ENCODE measurements at regions not wholly inside any gene's neighbourhood (a gene's known extent, or its start where the extent isn't known, plus 50 kb on each side); places are given as distances from the start of the nearest gene placed in this dataset.

GRCh38 chr4:57412259-57413054, 302.3 kb upstream of the IGFBP7 start:
- no peaks in the 10 kb centered on the region for H3K79me1 ChIP-seq (ENCODE audit: low read length)
- no peak overlapping the region for H3K4ac ChIP-seq (ENCODE audit: low read depth, low read length)
- no CpG with 5 or more reads among the region's 5 CpGs for WGBS (ENCODE audit: extremely low coverage, insufficient coverage, insufficient read length)
- H4K8ac ChIP-seq (ENCODE audit: low read depth, low read length) = no peak overlapping the region
- H3K9me3 ChIP-seq (ENCODE audit: insufficient read depth, low read depth, low read length) = no peaks in the 10 kb centered on the region
- no peaks in the 10 kb centered on the region for H3K4me1 ChIP-seq (ENCODE audit: control insufficient read depth in 1 of 2, insufficient read depth in 2 of 2, low read length in 2 of 2)
- no peak overlapping the region for H2AK5ac ChIP-seq (ENCODE audit: low read length)
- H3K23ac ChIP-seq (ENCODE audit: low read length) = no peak overlapping the region
- no peaks in the 10 kb centered on the region for H3K27me3 ChIP-seq (ENCODE audit: insufficient read depth, low read length)
- no peak overlapping the region for H3K9ac ChIP-seq (ENCODE audit: low read length)
- DNase-seq = no peak
- H2BK5ac ChIP-seq (ENCODE audit: low read depth, low read length, poor library complexity) = no peak overlapping the region
- no peaks in the 10 kb centered on the region for H3K36me3 ChIP-seq (ENCODE audit: control insufficient read depth in 1 of 2, insufficient read depth in 2 of 2, low read length in 2 of 2)
- H4K91ac ChIP-seq (ENCODE audit: low read depth, low read length) = no peak overlapping the region
- H3K27ac ChIP-seq (ENCODE audit: low read depth, low read length) = no peak overlapping the region
- no peak overlapping the region for H4K12ac ChIP-seq (ENCODE audit: low read depth, low read length)
- no peak overlapping the region for H3K18ac ChIP-seq (ENCODE audit: low read length)
- H2AFZ ChIP-seq (ENCODE audit: insufficient read depth, low read length, poor library complexity) = no peak overlapping the region
- H2BK12ac ChIP-seq (ENCODE audit: low read length) = no peak overlapping the region
- H3K14ac ChIP-seq (ENCODE audit: low read length) = no peak overlapping the region
- no peak overlapping the region for H2BK120ac ChIP-seq (ENCODE audit: insufficient read depth, low read length, poor library complexity)
- no peaks in the 10 kb centered on the region for H3K79me2 ChIP-seq (ENCODE audit: control insufficient read depth, insufficient read depth, low read length, poor library complexity)
- H3K4me2 ChIP-seq (ENCODE audit: low read length) = no peak overlapping the region
- no peak overlapping the region for H3K4me3 ChIP-seq (ENCODE audit: low read depth, low read length)

GRCh38 chr4:57410331-57411052, 300.3 kb upstream of the IGFBP7 start:
- DNase-seq = no peak
- Histone ChIP-seq H3K4me2 (ENCODE audit: low read length) (no peak overlapping the region), H3K27me3 (ENCODE audit: insufficient read depth, low read length) (no peaks in the 10 kb centered on the region), H3K4ac (ENCODE audit: low read depth, low read length) (no peak overlapping the region), H3K4me1 (ENCODE audit: control insufficient read depth in 1 of 2, insufficient read depth in 2 of 2, low read length in 2 of 2) (no peaks in the 10 kb centered on the region), H3K27ac (ENCODE audit: low read depth, low read length) (no peak overlapping the region), H2BK12ac (ENCODE audit: low read length) (no peak overlapping the region), H3K36me3 (ENCODE audit: control insufficient read depth in 1 of 2, insufficient read depth in 2 of 2, low read length in 2 of 2) (no peaks in the 10 kb centered on the region), H3K4me3 (ENCODE audit: low read depth, low read length) (no peak overlapping the region), H3K79me2 (ENCODE audit: control insufficient read depth, insufficient read depth, low read length, poor library complexity) (no peaks in the 10 kb centered on the region), H3K14ac (ENCODE audit: low read length) (no peak overlapping the region), H4K91ac (ENCODE audit: low read depth, low read length) (no peak overlapping the region), H2BK120ac (ENCODE audit: insufficient read depth, low read length, poor library complexity) (no peak overlapping the region), H2BK5ac (ENCODE audit: low read depth, low read length, poor library complexity) (no peak overlapping the region), H3K18ac (ENCODE audit: low read length) (no peak overlapping the region), H4K8ac (ENCODE audit: low read depth, low read length) (no peak overlapping the region), H3K79me1 (ENCODE audit: low read length) (peaks cover 2% of the 10 kb centered on the region), H3K9ac (ENCODE audit: low read length) (no peak overlapping the region), H2AK5ac (ENCODE audit: low read length) (no peak overlapping the region), H3K9me3 (ENCODE audit: insufficient read depth, low read depth, low read length) (no peaks in the 10 kb centered on the region), H2AFZ (ENCODE audit: insufficient read depth, low read length, poor library complexity) (no peak overlapping the region), H4K12ac (ENCODE audit: low read depth, low read length) (no peak overlapping the region), H3K23ac (ENCODE audit: low read length) (no peak overlapping the region)
- no CpG with 5 or more reads among the region's 5 CpGs for WGBS (ENCODE audit: extremely low coverage, insufficient coverage, insufficient read length)

GRCh38 chr4:57405359-57405758, 295.2 kb upstream of the IGFBP7 start:
- Histone ChIP-seq H3K9me3 (ENCODE audit: insufficient read depth, low read depth, low read length) (no peaks in the 10 kb centered on the region), H3K27ac (ENCODE audit: low read depth, low read length) (no peak overlapping the region), H3K14ac (ENCODE audit: low read length) (no peak overlapping the region), H2BK120ac (ENCODE audit: insufficient read depth, low read length, poor library complexity) (no peak overlapping the region), H3K27me3 (ENCODE audit: insufficient read depth, low read length) (no peaks in the 10 kb centered on the region), H3K9ac (ENCODE audit: low read length) (no peak overlapping the region), H3K4me1 (ENCODE audit: control insufficient read depth in 1 of 2, insufficient read depth in 2 of 2, low read length in 2 of 2) (peaks cover 0 to 8% of the 10 kb centered on the region in 2 experiments), H3K4me2 (ENCODE audit: low read length) (no peak overlapping the region), H3K79me1 (ENCODE audit: low read length) (peaks cover 4% of the 10 kb centered on the region), H3K23ac (ENCODE audit: low read length) (no peak overlapping the region), H2BK12ac (ENCODE audit: low read length) (no peak overlapping the region), H3K4ac (ENCODE audit: low read depth, low read length) (no peak overlapping the region), H2AFZ (ENCODE audit: insufficient read depth, low read length, poor library complexity) (no peak overlapping the region), H3K4me3 (ENCODE audit: low read depth, low read length) (no peak overlapping the region), H2BK5ac (ENCODE audit: low read depth, low read length, poor library complexity) (no peak overlapping the region), H4K91ac (ENCODE audit: low read depth, low read length) (no peak overlapping the region), H4K12ac (ENCODE audit: low read depth, low read length) (no peak overlapping the region), H3K79me2 (ENCODE audit: control insufficient read depth, insufficient read depth, low read length, poor library complexity) (no peaks in the 10 kb centered on the region), H2AK5ac (ENCODE audit: low read length) (no peak overlapping the region), H3K18ac (ENCODE audit: low read length) (no peak overlapping the region), H4K8ac (ENCODE audit: low read depth, low read length) (no peak overlapping the region), H3K36me3 (ENCODE audit: control insufficient read depth in 1 of 2, insufficient read depth in 2 of 2, low read length in 2 of 2) (no peaks in the 10 kb centered on the region)
- WGBS (ENCODE audit: extremely low coverage, insufficient coverage, insufficient read length) = no CpG with 5 or more reads among the region's 2 CpGs
- DNase-seq = peak; percentile 92 to 99

GRCh38 chr4:57404483-57404882, 294.3 kb upstream of the IGFBP7 start:
- Histone ChIP-seq H3K14ac (ENCODE audit: low read length) (no peak overlapping the region), H3K27ac (ENCODE audit: low read depth, low read length) (no peak overlapping the region), H3K18ac (ENCODE audit: low read length) (no peak overlapping the region), H3K4me2 (ENCODE audit: low read length) (no peak overlapping the region), H2BK120ac (ENCODE audit: insufficient read depth, low read length, poor library complexity) (no peak overlapping the region), H2AFZ (ENCODE audit: insufficient read depth, low read length, poor library complexity) (no peak overlapping the region), H3K9ac (ENCODE audit: low read length) (no peak overlapping the region), H2BK5ac (ENCODE audit: low read depth, low read length, poor library complexity) (no peak overlapping the region), H3K23ac (ENCODE audit: low read length) (no peak overlapping the region), H2AK5ac (ENCODE audit: low read length) (no peak overlapping the region), H3K4me1 (ENCODE audit: control insufficient read depth in 1 of 2, insufficient read depth in 2 of 2, low read length in 2 of 2) (peaks cover 0 to 8% of the 10 kb centered on the region in 2 experiments), H3K79me2 (ENCODE audit: control insufficient read depth, insufficient read depth, low read length, poor library complexity) (no peaks in the 10 kb centered on the region), H3K79me1 (ENCODE audit: low read length) (peaks cover 4% of the 10 kb centered on the region), H3K4ac (ENCODE audit: low read depth, low read length) (no peak overlapping the region), H3K27me3 (ENCODE audit: insufficient read depth, low read length) (no peaks in the 10 kb centered on the region), H3K4me3 (ENCODE audit: low read depth, low read length) (no peak overlapping the region), H4K8ac (ENCODE audit: low read depth, low read length) (no peak overlapping the region), H3K9me3 (ENCODE audit: insufficient read depth, low read depth, low read length) (no peaks in the 10 kb centered on the region), H3K36me3 (ENCODE audit: control insufficient read depth in 1 of 2, insufficient read depth in 2 of 2, low read length in 2 of 2) (no peaks in the 10 kb centered on the region), H4K12ac (ENCODE audit: low read depth, low read length) (no peak overlapping the region), H2BK12ac (ENCODE audit: low read length) (no peak overlapping the region), H4K91ac (ENCODE audit: low read depth, low read length) (no peak overlapping the region)
- DNase-seq = no peak
- WGBS (ENCODE audit: extremely low coverage, insufficient coverage, insufficient read length) = no CpG with 5 or more reads among the region's 4 CpGs

Measured in trophoblast cell (in vitro differentiated cells and primary cell).